NCI-H146 (cell line): ENCODE measurements at regions not wholly inside any gene's neighbourhood (a gene's known extent, or its start where the extent isn't known, plus 50 kb on each side); places are given as distances from the start of the nearest gene placed in this dataset.
"Not testable (repeated sequence)": the region's sequence is repeated elsewhere in the genome, so short reads cannot be mapped to it uniquely, and the experiment has no call there.

ENCODE experiments used
- DNase-seq: peaks from one replicate; lab custom pipeline; 2025; lab: John Stamatoyannopoulos, UW

DNA sequence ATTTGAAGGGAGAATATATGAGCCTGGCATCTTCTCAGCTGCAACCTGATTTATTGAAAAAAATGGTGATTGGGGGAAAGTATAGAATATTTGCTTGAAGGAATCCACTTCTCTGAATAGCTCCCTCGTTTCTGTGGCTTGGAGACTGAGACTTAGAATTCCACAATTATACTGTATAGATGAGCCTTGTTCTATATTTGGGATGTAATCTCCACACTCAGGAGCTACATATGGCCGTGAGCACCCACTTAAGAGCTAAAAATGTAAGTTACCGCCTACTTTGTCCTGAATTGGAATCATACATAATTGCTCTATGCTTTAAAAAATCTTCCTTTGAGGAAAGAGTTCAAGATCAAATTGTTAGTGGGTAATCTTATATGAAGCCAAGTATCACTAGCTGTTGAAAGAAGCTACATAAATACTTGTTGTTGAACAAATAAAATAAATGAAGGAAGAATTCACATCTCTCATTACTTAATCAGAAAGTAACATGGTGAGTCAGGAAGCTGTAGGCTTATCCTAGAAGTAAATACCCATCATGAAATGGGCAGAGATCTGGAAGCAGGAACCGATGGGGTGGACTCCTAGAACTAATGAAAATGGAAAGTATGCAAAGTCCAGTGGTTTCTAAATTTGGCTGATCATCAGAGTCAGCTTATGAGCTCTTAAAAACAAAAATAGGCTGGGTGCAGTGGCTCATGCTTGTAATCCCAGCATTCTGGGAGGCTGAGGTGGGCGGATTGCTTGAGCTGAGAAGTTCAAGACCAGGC lies 254.3 kb downstream of the SOX4 start:
- DNase-seq = no peak

DNA sequence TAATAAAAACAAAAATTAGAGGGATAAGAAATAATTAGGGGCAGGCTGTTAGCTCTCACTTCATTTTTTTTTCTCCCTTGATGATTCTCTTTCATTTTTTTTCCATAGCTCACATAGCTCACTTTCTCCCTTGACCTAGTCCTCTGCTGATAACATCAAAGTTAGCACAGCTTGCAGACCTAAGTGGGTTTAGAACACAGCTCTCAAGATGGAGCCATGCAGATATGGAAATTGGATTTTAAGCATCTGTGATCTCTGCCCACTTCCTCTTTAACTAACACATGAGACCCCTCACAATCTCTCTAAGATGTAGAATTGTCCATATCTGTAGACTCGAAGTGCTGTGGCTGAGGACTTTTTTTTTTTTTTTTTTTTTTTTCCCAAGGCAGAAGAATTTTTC lies 257.1 kb downstream of the SOX4 start:
- DNase-seq = no peak

DNA sequence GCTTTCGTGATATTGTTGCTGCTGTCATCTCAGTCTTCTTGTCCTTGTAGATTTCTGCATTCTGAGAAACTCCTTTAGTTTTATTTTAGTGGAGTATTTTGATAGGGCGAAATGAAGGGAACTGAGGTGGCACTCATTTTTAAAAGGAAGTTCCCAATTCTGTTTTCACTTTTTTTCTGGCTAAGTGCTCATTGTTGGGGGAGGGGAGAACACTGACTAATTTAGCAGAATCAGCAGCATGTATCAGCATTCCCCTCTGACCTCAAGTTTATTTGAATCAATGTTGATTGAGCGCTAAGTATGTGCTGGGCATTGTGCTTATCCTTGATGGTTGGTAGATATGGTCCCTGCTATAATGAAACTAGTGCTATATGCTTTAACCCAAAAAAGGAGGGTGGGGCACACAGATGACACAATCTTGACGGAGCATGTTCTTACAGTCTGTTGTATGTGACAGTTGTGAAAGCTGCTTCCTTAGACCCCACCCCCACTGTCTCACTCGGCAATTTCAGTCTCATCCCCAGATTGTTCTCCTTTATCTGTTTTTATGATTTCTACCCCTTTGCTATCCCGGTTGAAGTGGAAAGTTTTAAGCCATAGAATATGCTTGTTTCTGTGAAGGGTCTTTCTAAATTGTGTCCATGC lies 262.4 kb downstream of the SOX4 start:
- no peak for DNase-seq

DNA sequence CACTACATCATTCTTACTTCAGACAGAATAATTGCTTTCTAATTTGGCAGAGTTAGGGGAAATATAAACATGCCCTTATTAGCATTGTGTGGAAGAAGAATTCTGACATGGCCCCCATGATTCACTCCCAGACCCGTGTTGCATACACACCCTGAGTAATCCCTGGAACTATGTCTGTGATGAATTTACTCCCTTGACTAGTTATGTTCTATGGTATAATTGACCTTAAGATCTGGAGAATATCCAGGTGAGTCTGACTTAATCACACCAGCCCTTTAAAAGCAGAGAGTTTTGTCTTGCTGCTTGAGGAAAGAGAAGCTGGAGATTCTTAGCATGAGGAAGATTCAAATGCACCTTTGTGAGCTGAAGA lies 262.9 kb downstream of the SOX4 start:
- no peak for DNase-seq

DNA sequence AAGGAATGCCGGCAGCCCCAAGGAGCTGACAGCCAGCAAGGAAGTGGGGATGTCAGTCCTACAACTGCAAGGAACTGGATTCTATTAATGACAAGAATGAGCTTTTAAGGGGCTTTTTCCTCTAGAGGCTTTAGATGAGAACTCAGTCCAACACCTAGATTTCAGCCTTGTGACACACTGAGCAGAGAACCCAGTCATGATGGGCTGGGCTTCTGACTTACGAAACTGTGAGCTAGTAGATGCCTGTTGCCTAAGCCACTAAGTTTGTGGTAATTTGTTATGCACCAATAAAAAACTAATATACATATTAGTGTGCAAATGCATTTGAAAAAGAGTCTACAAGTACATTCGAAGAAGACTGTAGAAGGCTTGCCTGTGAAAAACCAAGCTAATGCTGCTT lies 263.3 kb downstream of the SOX4 start:
- no peak for DNase-seq

DNA sequence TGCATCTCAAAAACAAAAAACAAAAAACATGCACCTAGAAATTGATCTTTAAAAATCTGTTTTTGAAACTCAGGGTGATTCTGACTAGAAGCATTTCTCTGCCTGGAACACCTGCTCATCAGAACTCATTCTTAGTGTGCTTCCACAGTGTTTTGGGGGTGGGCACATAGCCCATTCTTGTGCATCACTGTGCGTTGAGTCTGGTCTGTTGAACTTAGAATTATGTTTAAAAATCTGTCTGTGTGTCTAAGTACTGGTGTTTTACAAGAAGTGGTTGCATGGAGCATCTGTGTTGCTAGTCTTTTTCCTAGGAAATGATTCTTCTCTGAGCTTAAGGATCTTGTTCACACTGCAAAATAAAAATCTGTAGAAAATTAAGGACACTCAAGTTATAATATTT lies 264.5 kb downstream of the SOX4 start:
- no peak for DNase-seq

DNA sequence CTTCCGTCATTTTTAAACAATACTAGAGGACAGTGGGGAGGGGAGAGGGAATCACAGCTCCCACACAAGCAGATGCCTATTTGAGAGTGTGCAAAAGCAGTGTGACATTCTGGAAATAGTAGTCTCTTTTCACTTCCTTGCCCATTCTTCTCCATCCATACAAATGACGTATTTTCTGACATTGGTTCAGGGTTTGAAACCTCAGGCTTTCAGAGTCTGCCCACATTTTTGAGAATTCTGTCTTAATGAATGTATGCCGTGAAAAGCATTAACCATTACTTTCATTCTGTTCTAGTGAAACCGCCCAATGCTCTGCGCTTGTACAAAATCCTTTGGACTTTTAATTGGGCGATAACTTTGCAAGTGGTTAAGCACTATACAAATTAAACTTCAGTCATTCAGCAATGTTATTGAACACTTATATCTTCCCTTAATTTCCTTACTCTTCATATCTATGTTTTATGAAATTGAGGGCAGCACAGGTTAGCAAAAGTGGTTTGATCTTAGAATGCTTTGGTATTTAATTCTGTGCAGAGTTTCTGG lies 265.7 kb downstream of the SOX4 start:
- DNase-seq = no peak

DNA sequence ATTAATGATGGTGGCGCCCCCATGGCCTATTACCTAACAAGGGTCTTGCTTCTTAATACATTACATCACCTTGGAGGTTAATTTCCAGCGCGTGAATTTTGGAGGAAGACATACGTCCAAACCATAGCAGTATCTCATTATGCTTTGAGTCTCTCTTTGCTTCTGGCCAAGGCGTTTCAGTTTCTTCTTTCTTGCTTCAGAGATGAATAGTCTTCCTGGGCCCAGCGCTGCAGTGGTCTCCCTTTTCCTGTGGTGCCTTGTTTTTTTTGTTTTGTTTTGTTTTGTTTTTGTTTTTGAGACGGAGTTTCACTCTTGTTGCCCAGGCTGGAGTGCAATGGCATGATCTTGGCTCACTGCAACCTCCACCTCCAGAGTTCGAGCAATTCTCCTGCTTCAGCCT lies 268.4 kb downstream of the SOX4 start:
- no peak for DNase-seq

DNA sequence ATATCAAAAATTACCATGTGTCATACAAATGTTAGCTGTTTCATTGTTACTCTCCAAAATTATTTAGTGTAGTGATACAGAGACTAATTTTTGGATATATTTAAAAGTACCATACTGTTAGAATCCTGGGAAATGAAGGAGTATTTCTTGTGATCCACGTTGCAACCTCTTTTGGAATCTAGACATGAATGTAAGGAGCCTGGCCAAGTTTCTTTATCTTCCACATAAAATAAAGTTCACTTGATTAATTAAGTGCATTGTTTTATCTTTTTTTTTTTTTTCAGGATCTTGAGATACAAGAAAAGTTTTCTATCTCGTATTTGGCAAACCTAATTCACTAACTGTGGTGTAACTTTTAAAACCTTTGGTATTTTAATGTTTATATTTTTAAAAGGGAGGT lies 270.7 kb downstream of the SOX4 start:
- DNase-seq = no peak

DNA sequence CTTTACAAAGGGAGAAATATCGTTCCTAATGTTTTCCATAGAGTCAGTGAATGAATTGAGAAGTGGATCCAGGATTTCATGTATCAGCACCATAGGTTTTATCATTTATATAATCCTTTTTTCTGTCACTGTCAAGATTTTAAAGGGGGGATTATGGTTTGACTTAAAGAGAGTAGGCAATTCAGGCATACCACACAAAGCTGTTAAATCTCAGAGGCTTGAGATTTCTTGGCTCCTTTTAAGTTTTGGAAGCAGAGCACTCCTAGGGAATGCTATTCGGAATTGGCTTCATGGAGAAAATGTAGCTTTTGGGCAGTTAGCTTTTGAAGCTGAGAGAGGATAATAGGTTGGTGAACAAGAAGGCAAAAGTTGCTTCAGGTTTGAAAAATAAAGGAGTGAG lies 274.7 kb downstream of the SOX4 start:
- no peak for DNase-seq

DNA sequence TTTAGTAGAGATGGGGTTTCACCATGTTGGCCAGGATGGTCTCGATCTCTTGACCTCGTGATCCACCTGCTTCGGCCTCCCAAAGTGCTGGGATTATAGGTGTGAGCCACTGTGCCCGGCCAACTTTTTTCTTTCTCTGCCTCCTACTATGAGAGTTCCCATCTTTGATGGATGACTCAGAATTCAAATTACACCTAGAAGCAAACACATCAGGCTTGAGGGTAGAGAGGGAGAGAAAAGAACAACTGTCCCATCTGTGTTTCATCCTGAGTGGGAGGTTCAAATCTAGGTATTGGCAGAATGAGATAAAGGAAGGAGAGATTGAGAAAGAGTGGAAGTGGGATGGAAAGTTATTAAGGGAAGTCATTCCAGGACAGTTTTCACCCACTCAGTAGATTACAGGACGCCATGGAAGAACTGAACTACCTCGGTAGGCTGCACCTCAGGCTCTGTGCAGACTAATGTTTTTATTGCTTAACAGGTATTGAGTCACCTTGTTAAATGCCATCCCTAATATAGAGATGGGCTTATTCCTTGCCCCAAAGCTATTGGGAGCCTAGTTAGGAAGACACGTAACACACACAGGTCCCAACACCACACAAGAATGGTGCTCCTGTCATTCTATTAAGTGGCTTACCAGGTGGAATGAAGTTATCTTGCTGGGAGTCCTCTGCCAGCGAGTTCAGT lies 275.7 kb downstream of the SOX4 start:
- DNase-seq = no peak

DNA sequence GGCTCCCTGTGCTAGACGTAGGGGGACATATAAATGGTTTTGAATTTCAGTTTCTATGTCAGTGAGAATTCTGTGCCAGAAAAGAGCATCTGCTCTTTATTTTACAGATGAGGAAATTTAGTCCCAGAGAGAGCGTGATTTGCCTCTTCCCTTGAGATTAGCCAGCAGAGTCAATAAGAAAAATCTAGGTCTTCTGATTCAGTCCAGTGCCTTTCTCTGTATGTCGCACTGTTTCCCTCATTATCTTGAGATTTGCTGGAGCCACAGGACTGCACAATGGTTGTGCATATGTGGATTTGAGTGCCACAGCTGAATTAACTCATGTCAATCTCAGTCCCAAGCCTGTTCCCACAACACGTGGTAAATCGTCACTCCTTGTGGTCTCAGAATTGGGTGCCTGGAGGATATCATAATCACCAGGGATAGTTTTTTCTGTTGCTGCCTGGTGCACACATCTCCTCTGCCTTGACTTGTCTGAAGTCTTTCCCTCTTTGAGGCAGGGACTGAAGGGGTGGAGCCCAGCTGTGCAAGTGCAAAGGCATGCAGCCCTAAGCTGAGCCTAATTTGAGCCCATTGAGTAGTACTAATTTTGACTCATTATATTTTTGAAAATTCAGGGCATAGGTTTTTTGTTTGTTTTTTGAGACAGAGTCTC lies 276.7 kb downstream of the SOX4 start:
- DNase-seq = no peak

DNA sequence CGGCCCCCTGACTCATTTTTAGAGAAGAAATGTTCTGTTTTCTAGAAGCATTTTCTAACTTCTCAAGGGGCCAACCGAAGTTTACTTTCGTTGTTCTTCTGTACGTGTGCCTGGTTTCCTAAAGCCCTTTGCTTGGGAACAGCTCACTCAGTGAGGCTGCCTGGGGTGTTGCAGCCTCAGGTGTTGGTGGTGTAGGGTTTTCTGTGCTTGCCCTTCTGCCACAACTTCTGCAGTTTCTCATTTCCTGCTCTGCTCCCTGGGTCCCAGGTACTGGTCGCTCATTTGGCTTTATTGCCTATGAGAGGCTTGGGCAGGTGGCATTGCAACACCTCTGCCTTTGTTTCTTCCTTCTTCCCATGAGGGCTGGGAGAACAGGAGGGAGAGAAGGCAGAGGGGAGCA lies 278.3 kb downstream of the SOX4 start:
- DNase-seq = no peak

DNA sequence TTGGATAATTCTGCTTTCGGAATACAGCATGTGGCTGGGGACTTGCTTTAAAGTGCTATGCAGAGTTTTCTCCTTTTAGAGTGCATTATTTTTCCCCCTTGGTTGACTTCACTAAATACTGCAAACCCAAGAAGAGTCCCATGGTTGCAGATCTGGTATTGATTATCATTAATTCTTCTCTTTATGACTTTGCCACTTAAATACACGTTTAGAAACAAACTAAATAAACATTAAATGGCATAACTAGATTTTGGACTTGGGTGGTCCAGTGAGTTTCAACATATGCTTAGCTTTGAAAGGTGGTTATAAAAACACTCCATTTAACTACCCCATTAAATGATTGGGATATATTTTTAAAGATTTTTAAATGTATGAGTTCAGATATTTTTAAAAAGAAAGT lies 279.2 kb downstream of the SOX4 start:
- DNase-seq = no peak

DNA sequence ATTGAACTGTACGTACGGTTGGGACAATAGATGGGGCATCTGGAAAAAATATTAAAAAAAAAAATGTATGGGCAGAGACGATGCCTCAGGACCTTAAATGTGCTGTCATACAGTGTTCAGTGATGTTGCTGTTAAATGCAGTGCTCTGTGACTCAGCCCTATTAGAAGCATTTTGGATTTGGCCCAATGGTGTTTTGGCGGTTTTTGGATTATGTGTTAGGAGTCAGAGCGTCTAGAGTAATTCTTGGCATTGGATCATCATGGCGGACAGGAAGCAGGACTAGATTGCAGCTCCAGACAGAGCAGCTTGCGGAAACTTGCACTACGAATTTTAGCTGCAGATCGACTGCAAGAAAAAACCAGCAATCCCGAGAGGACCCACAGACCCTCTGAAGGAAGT lies 280.0 kb downstream of the SOX4 start:
- no peak for DNase-seq

DNA sequence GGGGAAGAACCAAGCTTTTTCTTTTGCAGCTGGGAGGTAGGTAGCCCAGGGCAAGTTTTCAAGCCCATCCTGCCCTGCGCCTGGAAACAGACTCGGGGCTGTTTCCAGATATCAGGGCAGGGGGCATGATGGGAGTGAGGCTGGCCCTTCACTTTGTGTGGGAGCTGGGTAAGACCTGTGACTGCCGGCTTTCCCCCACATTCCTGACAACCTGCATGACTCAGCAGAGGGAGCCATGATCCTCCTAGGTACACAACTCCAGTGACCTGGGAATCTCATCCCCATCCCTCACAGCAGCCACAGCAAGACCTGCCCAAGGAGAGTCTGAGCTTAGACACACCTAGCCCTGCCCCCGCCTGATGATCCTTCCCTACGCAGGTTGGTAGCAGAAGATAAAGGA lies 280.8 kb downstream of the SOX4 start:
- no peak for DNase-seq

DNA sequence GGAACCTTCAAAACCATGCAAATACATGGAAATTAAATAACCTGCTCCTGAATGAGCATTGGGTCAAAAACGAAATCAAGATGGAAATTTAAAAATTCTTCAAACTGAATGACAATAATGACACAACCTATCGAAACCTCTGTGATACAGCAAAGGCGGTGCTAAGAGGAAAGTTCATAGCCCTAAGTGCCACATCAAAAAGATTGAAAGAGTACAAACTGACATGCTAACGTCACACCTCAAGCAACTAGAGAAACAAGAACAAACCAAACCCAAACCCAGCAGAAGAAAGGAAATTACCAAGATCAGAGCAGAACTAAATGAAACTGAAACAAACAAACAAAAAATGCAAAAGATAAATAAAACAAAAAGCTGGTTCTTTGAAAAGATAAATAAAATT lies 283.5 kb downstream of the SOX4 start:
- DNase-seq = not testable (repeated sequence)

DNA sequence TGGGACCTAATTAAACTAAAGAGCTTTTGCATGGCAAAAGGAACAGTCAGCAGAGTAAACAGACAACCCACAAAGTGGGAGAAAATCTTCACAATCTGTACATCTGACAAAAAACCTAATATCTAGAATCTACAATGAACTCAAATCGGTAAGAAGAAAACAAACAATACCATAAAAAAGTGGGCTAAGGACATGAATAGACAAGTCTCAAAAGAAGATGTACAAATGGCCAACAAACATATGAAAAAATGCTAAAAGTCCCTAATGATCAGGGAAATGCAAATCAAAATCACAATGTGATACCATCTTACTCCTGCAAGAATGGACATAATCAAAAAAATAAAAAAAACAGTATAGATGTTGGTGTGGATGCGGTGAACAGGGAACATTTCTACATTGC lies 286.7 kb downstream of the SOX4 start:
- DNase-seq = not testable (repeated sequence)

DNA sequence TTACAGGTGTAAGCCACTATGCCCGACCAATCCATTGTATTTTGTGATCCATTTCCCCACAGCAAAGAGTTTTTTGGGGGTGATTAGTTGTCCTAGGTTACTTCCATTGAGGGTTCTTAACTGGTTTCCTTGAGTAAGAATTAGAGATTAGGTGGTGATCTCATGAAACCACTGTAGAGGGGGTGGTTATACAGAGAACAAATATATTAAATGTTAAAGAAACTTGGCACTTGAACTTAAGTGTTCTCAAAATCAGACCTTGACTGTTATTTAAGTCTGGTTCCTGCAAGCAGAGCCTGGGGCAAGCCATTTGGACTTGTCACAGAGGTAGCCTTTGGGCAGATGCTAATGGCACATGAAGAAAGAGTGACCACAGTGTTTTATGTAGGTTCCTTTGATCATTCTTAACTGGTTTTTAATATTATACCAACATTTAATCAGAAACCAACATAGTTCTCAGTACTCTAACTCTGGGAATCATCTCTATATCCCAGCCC lies 288.5 kb downstream of the SOX4 start:
- DNase-seq = no peak

DNA sequence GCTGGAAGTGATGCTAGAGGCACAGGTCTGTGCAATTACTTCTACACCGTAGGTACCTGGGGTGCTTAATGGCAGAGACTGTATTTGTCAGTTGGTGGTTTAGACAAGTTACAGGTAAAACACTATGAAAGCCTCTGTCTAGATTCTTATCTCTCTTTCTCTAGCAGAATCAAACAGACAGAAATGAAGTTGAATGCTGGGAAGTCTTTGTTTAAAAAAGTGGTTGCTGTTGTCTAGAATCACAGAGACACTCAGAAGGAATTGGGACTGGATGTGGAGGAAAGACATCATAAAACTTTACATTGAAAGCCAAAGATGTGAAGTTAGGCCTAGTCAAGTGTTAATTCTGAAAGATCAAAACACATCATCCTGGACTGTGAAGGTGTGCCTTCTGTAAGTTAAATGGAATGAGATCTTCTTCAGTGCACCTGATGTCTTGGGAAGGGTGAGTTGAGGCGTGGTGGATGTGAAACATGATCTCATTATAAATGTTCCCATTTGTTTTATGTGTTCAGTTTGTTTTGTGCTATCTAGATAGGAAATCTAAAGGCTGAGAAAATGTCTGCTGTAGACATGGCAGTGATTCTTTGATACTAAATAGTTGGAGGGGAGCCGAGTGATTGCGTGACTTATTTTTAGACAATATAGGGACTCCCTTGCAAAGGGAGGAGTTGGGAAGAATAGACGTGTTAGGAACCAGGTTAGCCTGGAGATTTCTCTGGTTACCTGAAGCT lies 290.2 kb downstream of the SOX4 start:
- DNase-seq = peak; percentile 42

DNA sequence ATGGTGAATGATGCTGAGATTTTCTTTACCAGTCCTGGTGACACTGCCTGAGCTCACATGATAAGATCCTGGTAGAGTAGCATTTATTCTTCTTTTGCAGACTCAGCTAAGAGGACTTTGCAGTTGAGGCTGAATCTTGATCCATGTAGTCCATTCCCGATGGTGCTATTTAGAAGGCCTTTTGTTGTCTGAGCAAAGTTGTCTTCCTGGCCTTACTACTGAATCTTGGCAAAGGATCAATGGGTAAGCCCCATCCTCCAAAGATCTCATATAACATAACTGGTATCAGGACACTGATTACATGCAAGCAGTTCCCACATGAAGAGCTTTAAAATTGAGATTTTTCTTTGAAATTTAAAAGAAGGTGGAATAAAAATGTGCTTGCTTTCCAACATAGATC lies 291.6 kb downstream of the SOX4 start:
- no peak for DNase-seq
